Fibroblast of pulmonary artery (primary cell): ENCODE measurements at regions not wholly inside any gene's neighbourhood (a gene's known extent, or its start where the extent isn't known, plus 50 kb on each side); places are given as distances from the start of the nearest gene placed in this dataset.

ENCODE experiments used
- DNase-seq: peaks from one replicate; pipeline ENCODE4 v3.0.0-alpha.2; 2010; ENCODE audit warnings: low read depth
- H3K4me3 ChIP-seq: replicated peaks from 2 replicates; pipeline ENCODE4 v1.5.1; 2011; ENCODE audit warnings: low read depth, mild to moderate bottlenecking, control low read depth, low read length, moderate library complexity
- TF ChIP-seq, protein P1 (sequence below): IDR thresholded peaks from 2 replicates; pipeline ENCODE4 v1.5.1; 2011; ENCODE audit warnings: mild to moderate bottlenecking, control low read depth, low read length, inconsistent platforms; ENCODE audit errors: missing control alignments

DNA sequence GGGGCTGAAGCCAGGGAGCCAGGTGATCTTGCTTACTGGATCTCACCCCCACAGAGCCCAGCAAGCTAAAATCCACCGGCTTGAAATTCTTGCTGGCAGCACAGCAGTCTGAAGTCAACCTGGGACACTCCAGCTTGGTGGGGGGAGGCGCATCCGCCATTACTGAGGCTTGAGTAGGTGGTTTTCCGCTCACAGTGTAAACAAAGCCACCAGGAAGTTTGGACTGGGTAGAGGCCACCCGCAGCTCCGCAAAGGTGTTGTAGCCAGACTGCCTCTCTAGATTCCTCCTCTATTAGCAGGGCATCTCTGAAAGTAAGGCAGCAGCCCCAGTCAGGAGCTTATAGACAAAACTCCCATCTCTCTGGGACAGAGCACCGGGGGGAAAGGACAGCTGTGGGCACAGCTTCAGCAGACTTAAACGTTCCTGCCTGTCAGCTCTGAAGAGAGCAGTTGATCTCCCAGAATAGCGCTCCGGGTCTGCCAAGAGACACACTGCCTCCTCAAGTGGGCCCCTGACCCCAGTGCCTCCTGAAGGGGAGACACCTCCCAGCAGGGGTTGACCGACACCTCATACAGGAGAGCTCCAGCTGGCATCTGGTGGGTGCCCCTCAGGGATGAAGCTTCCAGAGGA is 206.3 kb upstream of the KHDRBS2 start:
- DNase-seq = no peak

DNA sequence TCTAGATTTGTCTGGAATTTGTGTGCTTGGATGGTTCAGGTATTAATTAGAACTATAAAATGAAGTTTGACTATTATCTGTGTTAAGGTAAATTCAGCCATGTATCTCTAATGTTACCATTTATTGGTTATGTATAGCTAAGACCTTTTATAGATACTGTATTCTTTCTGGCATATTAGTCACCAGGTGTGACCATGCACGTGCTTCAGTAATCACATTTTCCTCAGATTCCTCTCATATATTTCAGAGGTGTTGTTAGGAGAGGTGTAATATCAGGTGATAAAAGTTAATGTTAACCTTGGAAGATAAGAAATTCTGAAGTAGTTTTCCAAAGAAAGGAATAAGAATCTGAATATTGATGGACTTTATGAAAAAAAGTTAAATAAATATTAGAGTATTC is 194.5 kb upstream of the KHDRBS2 start:
- no peak for DNase-seq
- H3K4me3 ChIP-seq = no peak overlapping the region
- TF ChIP-seq, protein P1, sequence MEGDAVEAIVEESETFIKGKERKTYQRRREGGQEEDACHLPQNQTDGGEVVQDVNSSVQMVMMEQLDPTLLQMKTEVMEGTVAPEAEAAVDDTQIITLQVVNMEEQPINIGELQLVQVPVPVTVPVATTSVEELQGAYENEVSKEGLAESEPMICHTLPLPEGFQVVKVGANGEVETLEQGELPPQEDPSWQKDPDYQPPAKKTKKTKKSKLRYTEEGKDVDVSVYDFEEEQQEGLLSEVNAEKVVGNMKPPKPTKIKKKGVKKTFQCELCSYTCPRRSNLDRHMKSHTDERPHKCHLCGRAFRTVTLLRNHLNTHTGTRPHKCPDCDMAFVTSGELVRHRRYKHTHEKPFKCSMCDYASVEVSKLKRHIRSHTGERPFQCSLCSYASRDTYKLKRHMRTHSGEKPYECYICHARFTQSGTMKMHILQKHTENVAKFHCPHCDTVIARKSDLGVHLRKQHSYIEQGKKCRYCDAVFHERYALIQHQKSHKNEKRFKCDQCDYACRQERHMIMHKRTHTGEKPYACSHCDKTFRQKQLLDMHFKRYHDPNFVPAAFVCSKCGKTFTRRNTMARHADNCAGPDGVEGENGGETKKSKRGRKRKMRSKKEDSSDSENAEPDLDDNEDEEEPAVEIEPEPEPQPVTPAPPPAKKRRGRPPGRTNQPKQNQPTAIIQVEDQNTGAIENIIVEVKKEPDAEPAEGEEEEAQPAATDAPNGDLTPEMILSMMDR = no peak

More for the DNA sequence above, 206.3 kb upstream of the KHDRBS2 start:
- no peak overlapping the region for H3K4me3 ChIP-seq
- TF ChIP-seq, protein P1 = no peak

DNA sequence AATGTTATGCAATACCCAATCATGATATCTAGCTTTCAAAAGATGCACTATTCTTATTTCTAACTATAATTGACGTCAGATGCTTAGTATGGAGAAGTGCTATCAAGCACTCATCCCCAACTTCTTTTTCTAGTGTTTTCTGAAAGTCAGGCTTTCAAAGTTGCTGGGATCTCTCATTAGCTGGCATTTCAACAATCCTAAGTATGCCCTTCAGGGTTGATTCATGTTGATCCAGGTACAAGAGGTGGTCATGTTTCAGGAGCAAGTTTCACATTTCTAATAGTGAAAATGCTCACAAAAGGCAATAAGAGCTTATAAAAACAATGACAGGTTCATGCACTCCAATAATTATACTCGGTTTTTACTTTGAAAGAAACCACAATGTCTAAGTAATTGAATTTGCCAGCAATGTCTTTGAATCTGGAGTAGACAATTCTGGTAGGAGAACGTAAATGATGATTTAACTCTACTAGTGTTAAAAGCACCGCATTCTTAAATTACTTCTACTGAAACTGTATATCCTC is 193.7 kb upstream of the KHDRBS2 start:
- no peak overlapping the region for H3K4me3 ChIP-seq
- no peak for DNase-seq
- TF ChIP-seq, protein P1 = no peak

DNA sequence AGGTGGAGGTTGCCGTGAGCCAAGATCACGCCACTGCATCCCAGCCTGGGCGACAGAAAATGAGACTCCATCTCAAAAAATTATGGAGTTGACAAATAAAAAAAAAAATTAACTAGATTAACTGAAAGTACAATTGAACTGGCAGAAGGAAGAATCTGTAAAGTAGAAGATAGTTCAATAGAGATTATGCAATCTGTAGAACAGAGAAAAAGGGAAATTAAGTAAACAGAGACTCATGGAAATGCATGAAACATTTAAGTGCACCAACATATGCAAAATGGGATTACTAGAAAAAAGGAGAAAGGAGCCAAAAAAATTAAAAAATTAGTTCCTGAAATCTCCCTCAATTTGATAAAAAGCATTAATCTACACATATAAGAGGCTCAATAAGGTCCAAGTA is 188.8 kb upstream of the KHDRBS2 start:
- no peak for DNase-seq
- H3K4me3 ChIP-seq = no peak overlapping the region
- TF ChIP-seq, protein P1 = no peak

DNA sequence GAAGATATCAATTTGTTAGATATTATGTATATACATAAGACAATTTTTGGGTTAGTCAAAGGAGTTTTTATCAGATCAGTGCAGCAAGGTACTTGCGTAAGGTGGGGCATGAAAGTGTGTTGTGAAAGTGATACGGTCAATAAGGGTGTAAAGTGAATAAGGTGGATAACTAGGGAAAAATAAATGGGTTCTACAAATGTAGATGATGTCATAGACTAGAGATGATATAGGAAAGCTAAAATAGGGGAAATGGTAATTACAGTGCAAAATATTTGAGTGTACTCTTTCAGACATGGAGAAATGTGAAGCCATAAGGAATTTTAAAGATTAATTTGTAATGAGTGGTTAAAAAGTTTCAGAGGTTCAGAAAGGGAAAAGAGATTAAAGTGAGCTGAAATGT is 180.6 kb upstream of the KHDRBS2 start:
- TF ChIP-seq, protein P1 = no peak
- no peak overlapping the region for H3K4me3 ChIP-seq
- DNase-seq = no peak

DNA sequence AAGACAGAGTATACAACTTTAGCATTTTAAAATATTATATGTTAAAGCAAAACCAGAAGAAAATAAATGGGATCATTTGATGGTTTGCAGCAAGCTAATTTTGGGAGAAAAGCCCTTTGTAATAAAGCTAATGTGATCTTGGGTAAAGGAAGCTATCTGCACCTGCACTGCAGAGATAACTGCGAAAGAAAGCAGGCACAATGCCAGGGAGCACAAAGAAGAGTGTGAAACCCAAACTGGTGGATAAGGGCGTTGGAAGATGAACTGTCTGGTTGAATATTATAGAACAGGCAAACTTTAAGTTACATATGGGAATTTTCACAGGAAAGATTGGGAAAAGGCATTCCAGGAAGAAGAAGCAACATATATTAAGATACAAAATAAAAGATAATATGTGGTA is 179.2 kb upstream of the KHDRBS2 start:
- no peak for DNase-seq
- no peak overlapping the region for H3K4me3 ChIP-seq
- TF ChIP-seq, protein P1 = no peak

DNA sequence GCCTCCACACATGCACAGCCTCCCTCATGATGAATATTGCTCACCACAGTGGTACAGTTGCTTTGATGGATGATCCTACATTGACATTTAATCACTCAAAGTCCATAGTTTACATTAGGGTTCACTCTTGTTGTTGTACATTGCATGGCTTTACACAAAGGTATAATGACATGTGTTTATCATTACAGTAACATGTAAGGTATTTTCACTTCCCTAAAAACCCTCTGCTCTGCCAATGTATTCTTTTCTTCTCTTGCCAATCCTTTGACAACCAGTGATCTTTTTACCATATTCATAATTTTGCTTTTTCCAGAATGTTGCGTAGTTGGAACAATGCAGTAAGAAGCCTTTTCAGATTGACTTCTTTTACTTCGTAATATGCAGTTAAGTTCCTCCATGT is 166.6 kb upstream of the KHDRBS2 start:
- DNase-seq = no peak
- TF ChIP-seq, protein P1 = no peak

More for the DNA sequence above, 166.6 kb upstream of the KHDRBS2 start:
- H3K4me3 ChIP-seq = no peak overlapping the region
